Activated CD4-positive, alpha-beta T cell treated with anti-CD3 and anti-CD28 coated beads, Interleukin-2, Interleukin-6, amounts not matched to agents 100 ng/mL and 50 ng/mL, durations not matched to agents 16 hours and 8 hours (primary cell): ENCODE measurements at regions not wholly inside any gene's neighbourhood (a gene's known extent, or its start where the extent isn't known, plus 50 kb on each side); places are given as distances from the start of the nearest gene placed in this dataset.
"Not testable (repeated sequence)": the region's sequence is repeated elsewhere in the genome, so short reads cannot be mapped to it uniquely, and the experiment has no call there.

Source experiments
- DNase-seq: peaks from one replicate; pipeline ENCODE4 v3.0.0-alpha.2; 2020

DNA sequence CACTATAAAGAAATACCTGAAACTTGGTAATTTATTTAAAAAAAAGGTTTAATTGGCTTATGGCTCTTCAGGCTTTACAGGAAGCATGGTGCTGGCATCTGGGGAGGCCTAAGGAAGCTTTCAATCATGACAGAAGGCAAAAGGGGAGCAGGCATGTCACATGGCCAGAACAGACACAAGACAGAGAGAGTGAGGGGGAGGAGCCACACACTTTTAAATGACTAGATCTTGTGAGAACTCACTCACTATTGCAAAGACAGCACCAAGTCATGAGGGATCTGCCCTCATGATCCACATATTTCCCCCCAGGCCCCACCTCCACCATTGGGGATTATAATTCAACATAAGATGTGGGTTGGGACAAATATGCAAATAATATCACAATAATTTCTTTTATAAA, 355.6 kb downstream of the DAD1 start:
- DNase-seq, result no peak

DNA sequence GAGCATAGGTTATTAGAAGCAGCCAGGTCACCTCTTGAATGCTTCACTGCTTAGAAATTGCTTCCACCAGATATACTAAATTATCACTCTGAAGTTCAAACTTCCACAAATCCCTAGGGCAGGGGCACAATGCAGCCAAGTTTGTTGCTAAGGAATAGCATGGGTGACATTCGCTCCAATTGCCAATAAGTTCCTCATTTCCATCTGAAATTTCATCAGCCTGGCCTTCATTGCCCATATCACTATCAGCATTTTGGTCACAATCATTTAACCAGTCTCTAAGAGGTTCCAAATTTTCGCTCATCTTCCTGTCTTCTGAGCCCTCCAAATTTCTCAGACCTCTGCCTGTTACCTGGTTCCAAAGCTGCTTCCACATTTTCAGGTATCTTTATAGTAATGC, 356.1 kb downstream of the DAD1 start:
- no peak for DNase-seq

DNA sequence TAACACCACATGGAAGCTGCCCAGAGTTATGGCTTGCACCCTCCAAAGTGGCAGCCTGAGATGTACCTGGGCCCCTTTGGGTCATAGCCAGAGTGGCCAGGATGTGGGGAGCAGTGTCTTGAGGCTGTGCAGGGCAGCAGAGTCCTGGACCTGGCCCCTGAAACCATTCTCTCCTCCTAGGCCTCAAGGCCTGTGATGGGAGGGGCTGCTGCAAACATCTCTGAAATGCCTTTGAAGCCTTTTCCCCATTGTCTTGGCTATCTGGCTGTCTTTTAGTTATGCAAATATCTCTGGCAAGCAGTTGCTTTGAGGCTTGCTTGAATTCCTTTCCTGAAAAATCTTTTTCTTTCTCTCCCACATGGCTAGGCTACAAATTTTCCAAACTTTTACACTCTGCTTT, 356.5 kb downstream of the DAD1 start:
- DNase-seq, result no peak

DNA sequence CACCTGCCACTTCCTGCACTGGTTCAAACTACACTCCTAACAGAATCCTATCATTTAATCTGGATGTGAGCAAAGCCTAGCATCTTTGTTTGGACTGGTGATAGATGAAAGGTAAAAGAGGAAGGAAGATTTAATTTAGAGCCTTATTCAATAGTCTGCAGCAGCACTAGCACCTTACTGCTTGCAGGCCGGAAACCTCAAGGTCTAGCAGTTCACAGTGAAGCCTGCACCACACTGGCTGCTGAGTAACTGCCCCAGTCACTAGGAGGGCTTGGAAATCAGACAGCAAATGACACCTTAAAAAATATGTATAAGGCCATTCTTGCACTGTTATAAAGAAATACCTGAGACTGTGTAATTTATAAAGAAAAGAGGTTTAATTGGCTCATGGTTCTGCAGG, 358.0 kb downstream of the DAD1 start:
- DNase-seq, result peak; percentile 8

DNA sequence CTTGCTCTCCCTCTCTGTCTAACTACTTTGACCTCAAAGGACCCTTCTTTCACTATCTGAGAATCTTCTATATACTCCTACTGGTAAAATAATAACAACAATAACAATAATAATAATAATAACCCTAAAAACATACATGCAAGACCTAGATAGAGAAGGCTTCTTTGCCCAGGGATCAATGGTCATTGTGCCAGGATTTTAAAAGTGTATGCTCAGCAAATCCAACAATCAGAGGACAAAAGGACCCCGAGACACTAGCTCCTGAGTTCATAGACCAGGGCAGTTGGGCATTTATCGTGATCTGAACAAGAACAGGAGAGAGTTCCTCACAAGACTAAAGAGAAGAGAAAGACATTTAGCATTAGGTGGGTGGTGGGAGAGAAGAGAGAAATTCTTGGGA, 358.5 kb downstream of the DAD1 start:
- no peak for DNase-seq

DNA sequence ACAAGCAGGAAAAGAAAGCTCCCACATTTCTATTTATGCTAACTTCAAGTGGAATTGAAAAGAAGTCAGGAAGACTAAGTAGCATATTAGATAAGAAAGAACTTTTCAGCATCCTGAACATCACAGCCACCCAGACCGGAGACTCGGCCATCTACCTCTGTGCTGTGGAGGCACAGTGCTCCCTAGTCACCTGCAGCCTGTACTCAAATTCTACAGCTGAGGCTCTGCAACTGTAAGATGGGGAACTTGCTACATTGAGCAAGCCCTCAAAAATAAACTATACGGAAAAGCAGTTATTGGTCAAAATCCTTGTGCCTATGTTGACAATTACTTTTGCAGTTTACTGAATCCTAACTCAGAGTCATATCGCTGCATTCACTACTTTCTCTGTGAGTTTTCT, 361.9 kb downstream of the DAD1 start:
- DNase-seq, result no peak

DNA sequence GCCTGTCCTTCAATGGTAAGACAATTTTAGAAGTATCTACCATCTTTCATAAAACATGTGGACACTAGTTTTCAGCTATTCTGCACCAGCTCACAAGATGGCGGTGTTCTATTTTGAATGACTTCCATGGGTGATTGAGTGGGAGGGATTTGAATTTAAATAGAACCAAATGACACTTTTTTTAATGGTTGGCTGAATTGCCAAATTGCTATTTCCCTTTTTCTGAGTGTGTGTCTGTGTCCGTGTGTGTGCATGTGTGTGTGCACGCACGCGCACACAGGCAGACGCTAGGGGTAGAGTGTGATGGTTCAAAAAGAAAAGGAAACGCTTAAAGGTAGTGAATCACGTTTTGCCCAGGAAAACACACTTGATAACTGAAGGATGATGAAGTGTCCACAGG, 362.6 kb downstream of the DAD1 start:
- DNase-seq, result peak; percentile 22

DNA sequence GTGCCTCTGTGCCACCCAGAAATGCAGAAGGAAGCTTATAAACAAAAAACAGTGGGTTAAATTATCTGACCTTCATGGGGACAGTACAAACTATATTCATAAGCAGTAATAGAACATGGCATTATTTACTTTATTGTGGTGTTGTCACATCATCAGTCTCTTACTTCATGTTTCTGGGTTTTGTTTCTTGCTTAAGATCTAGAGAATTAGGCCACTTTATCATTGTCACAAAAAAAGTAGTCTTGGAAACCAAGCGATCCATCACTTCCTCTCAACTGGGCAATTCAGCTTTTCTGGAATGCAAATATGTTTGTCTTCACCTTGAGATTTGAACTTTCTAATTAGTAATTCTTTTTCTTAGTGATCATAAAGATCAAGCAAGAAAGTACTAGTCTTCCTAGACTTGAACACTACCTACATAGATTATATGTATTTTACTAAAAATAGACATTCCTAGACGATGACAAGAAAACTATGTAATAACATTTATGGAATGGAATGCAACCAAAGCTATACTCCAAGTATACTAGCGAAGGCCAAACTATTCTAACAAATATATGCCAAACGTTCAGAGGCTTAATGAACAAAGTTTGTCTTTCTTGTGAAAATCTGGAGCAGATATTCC, 363.4 kb downstream of the DAD1 start:
- no peak for DNase-seq

DNA sequence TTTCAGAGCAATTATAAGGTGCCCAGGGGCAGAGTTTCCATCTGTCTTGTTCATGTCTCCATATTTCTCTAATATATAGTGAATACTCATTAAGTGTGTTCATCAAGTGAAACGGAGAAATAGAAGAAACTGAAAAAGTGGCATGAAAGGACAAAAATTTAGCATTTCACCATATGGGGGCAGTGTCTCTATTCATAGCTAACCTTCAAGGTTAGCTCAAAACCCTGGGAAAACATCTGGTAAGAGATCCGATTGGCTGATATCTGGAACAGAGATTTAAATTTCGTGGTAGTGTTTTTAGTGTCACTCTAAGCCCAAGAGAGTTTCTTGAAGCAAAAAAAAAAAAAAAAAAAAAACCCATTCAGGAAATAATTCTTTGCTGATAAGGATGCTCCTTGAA, 367.5 kb downstream of the DAD1 start:
- DNase-seq, result peak; percentile 33

DNA sequence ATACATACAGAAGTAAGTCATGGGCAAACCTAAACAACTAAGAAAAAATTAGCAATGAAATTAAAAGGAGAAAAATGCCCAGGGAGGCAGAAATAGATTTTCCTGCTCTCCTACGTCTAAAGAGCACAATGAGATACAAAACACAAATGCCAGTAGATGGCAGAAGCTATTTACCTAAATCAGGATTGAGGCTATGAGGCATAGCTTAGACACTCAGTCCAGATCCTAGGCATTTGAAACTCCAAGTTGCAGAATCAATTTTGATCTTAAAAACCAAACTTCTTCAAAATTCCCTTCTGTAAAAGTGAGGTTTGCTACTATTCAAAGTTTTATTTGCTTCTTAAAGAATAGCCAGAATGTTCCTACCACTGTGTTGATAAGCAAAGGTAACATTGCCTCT, 368.6 kb downstream of the DAD1 start:
- DNase-seq, result no peak

DNA sequence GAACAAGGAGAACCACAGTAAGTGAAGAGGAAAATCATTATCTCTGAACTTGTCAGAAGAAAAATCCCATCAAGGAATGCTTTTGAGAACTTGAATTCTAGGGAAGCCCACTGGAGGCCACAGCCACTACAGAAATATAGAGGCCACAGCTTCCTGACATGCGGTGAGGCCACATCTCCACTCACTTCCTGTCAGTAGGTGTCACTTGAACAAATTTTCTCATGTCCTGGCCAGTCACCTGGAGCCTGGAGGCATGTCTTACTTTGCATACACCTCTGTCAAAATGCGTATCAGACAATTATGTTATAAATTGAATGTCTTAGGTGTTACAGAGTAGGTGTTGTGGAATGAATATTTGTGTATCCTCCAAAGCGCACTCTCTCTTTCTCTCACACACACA, 370.3 kb downstream of the DAD1 start:
- DNase-seq, result no peak

DNA sequence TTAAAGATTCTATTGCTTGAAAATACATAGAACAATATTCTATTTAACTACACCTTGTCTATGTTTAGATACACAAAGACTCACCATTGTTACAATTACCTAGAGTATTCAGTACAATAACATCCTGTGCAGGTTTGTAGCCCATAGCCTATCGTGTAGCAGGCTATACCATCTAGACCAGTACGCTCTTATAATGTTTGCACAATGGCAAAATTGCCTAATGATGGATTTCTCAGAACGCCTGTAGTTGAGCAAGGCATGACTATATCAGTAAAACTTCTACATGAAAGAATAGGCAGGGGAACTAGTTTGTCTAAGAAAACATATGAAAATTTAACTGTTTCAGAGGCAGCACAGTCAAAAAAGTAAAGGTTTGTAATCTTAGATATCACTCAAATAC, 375.9 kb downstream of the DAD1 start:
- DNase-seq, result no peak

DNA sequence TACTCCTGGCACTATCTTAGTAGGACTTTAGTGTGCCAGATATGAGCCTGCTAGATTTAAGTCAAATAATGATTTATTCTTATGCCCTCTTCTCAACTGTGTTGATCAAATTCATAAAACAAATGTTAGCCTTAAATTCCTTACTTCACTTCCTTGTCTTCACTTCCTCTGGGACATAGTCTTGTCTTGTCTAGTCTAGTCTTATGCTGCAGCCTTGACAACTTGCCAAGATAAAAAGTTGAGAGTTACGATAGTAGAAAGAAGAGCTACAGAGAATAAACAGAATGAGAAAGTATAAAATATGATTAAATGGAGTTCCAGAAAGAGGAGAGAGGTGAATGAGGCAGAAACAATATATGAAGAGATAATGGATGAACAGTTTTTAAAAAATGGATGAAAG, 378.1 kb downstream of the DAD1 start:
- no peak for DNase-seq

DNA sequence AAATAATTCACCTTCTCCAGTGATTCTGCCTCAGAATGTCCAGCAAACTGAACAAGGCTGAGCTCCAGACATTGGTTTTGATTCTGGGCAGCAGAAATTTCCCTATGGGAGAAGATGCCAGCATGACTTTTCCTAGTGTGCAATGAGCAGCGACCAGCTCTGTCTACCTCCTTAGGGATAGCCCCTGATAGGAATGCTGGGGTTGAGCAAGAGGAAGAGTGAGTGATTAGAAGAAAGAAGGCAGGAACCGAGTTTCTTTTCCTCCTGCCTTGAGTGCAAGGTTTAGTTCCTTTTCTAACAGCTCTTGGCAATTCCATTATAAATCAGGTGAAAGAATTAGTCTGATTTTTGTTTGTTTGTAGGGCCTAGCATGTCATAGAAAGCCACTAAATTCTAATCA, 379.0 kb downstream of the DAD1 start:
- no peak for DNase-seq

DNA sequence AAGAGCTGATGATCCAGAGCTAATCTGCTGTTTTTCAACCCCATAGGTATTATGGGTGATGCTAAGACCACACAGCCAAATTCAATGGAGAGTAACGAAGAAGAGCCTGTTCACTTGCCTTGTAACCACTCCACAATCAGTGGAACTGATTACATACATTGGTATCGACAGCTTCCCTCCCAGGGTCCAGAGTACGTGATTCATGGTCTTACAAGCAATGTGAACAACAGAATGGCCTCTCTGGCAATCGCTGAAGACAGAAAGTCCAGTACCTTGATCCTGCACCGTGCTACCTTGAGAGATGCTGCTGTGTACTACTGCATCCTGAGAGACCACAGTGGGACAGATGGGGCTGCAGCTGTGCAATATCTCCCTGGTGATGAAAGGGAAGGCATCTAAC, 386.0 kb downstream of the DAD1 start:
- no peak for DNase-seq

DNA sequence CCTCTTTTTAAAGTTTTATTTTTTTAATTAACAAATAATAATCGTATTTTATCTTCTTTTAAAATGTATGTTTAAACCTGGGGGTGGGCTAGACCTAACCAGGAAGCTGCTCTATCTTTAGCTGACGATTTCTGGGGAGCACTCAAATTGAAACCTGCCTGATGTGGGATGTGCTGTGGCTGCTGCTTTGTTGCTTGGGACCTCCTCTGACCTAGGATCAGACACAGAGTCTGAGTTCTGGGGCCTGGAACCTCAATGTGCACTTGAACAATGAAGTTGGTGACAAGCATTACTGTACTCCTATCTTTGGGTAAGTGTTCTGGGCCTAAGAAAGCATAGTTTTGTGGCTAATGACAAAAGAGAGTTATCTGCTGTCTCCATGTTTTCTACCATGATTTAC, 386.7 kb downstream of the DAD1 start:
- peak; percentile 43 for DNase-seq

DNA sequence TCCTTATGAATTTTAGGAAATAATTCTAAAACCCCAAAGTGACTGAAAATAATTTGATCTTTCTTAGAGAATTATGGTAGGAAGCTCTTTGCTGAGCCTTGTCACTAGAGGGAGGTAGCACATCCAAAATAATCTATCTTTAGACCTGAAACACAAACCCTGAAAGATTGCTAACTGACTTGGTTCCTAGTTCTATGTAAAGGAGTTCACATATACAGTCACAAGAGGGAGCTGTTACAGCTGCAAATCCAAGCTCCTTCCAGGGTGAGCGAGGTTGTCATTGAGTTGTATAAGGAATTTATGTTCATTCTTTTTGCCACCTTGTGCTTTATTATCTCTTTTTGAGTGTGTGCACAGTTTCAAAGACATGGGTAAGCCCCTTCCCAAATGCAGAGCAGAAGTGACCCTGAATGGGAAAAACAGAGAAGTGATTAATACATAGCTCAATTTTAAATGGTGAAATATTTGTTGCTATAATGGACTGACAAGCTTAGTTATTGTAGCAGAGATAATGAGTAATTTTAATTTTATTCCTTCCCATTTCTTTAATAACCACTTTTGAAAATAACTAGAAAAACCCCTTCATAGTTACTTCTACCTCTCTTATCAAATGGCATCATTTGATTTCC, 387.9 kb downstream of the DAD1 start:
- no peak for DNase-seq

DNA sequence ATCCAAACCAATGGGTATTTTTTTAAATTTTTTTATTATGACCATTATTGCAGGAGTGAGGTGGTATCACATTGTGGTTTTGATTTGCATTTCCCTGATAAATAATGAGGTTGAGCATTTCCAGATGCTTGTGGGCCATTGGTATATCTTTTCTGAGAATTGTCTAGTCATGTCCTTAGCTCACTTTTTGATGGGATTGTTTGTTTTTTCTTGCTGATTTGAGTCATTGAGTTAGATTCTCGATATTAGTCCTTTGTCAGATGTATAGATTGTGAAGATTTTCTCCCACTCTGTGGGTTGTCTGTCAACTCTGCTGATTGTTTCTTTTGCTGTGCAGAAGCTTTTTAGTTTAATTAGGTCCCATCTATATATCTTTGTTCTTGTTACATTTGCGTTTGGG, 388.9 kb downstream of the DAD1 start:
- not testable (repeated sequence) for DNase-seq

DNA sequence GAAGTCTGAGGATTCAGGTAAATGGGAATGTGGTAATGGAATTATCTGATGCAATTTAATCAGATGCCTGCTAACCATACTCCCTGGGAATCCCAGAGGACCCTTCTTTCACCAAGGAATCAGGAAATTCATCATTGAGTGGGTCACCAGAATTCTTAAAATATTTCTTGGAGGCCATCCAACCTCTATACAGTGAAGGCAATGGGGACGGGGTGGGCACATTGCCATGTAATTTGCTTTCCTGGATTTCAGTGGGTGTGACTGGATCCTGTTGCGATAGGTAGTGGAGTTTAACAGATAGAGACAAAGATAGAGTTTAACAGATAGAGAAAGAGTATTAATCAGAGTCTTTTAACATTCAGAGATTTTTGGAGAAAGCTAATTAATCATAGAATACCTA, 394.4 kb downstream of the DAD1 start:
- DNase-seq, result no peak

DNA sequence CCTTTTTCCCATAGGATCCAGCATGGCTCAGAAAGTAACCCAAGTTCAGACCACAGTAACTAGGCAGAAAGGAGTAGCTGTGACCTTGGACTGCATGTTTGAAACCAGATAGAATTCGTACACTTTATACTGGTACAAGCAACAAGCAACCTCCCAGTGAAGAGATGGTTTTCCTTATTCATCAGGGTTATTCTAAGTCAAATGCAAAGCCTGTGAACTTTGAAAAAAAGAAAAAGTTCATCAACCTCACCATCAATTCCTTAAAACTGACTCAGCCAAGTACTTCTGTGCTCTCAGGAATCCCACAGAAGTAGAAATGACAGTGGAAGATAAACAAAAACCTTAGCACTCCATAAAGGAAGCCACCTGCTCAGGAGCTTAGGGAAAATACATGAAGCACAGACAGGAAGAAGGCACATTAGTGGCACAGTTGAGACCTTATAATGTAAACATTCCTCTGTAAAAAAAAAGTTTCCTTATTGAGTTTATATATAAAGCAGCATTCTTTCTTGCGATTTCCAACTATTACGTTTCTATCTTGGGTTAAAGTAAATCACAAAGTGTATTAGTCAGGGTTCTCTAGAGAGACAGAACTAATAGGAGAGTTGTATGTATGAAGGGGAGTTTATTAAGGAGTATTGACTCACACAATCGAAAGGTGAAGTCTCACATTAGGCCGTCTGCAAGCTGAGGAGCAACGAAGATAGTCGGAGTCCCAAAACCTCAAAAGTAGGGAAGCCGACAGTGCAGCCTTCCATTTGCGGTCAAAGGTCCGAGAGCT, 398.4 kb downstream of the DAD1 start:
- DNase-seq, result no peak

DNA sequence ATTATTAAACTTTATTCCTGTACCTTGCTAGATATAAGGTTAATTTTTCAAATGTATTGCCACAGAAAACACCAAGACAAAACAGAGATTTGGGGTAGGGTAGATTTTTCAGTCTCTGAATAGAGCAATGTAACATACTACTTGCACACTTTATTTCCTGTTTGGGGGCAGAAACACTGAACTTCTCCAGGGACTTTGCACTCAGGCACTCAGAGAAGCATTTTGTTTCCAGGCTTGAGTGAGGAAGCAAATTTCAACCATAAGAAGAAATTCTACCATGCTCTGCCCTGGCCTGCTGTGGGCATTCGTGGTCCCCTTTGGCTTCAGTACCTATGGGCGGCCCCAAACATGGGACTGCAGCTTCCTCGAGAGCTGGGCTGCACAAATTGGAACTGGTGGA, 399.1 kb downstream of the DAD1 start:
- no peak for DNase-seq

DNA sequence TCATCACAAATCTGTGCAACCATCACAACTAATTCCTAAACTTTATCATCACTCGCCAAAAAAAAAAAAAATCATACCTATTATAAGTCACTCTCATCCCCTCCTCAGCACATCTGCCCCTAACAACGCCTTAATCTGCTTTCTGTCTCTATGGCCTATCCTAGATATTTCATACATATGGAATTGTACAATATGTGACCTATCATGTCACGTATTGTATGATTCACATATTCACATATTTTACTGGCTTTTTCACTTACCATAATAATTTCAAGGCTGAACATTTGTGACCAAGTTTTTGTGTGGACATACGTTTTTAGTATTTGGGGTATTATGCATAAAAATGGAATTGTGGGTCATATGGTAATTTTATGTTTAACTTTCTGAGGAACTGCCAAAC, 400.7 kb downstream of the DAD1 start:
- no peak for DNase-seq

DNA sequence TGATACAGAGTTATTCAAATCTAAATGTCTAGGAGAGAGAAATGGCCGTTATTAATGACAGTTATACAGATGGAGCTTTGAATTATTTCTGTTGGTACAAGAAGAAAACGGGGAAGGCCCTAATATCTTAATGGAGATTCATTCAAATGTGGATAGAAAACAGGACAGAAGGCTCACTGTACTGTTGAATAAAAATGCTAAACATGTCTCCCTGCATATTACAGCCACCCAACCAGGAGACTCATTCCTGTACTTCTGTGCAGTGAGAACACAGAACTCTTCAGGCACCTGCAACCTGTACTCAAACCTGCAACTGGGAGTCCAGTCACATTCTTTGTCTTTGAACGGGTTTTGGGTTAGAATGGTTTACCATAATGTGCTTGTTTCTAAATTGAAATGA, 403.2 kb downstream of the DAD1 start:
- no peak for DNase-seq

DNA sequence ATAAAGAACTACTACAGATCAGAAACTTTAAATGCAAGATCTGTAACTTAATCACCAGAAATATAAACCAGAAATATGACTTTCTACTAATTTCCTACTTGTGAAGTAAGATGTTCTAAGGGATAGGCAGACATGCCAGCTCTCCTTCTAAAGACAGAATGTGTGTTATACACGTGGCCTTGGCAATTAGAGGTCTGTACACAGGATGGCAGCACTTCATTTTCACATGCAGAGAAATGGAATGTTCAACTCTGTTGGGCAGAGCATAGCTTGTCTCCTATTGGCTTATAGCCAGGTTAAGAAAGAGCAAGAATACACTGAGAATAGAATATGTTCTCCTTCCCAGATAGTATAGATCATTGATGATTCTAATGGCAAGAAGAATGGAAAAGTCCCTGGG, 403.8 kb downstream of the DAD1 start:
- DNase-seq, result no peak

DNA sequence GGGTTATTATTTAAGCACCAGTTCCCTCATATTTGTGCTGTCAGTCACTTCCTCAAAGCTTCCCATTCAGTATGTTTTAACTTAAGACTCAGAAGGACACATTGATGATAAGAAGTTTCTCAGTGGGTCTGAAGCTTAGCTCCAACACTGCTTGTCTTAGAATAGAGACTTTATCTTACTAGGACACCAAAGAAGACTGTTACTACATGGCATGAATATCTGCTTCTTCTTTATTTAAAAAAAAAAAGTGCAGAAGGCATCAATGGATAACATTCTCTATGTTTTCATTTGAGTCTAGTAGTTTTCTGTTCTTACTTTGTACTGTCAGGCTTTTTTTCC, 404.2 kb downstream of the DAD1 start:
- no peak for DNase-seq
